ENCODE measurements at regions not wholly inside any gene's neighbourhood (a gene's known extent, or its start where the extent isn't known, plus 50 kb on each side); places are given as distances from the start of the nearest gene placed in this dataset.

DNA sequence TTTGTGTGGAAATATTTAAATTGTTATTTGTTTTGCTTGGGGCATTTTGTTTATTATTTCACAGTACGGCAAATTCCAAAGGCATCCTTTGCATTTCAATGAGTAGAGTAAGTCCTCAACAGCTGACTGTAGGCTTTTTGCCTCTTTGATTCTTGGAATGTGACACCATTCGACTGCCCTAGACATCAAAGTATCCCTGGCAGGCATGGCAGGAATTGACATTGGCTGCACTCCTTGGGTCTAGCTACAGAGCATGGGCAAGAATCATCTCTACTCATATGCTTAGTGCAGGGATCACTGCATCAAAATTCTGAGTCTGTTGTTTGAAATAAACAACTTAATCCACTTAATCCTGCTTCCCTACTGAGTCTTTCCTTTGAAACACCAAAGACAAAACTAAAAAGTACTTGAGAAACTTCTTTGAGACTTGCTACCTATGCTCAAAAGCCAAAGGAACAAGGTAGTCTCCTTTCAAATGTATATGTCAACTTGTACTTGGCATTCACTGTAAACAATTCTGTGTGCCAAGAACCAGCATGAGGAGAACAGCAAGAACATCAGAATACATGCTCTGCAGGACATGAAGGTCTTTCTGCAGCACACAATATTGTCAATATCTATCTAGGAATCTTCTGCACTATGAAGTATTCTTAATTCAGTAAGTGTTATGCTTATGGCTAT lies 1569.0 kb upstream of the FLRT2 start:
- Histone ChIP-seq H3K27ac (no peak overlapping the region), H3K9me3 (ENCODE audit: low read depth) (no peaks in the 10 kb centered on the region), H4K20me1 (ENCODE audit: insufficient read depth, poor library complexity, severe bottlenecking) (no peaks in the 10 kb centered on the region), H2AFZ (no peak overlapping the region), H3K36me3 (replicated peaks; ENCODE audit: insufficient read depth, low read depth) (no peaks in the 10 kb centered on the region), H3K4me3 (no peak overlapping the region), H3K9me2 (replicated peaks; ENCODE audit: insufficient read depth) (no peaks in the 10 kb centered on the region), H3K27me3 (no peaks in the 10 kb centered on the region), H3K4me1 (ENCODE audit: insufficient read depth) (no peaks in the 10 kb centered on the region), H3K79me2 (no peaks in the 10 kb centered on the region), H3K4me2 (no peak overlapping the region)
- 50% methylated on average over 2 of the region's 2 CpGs for WGBS (ENCODE audit: low lambda C conversion rate, missing lambda C conversion rate)
- no peak for DNase-seq (ENCODE audit: low spot score)
- no peak for TF ChIP-seq EZH2 (IDR thresholded peaks at IDR 0.05; ENCODE audit: borderline replicate concordance)
- TF ChIP-seq EZH2phosphoT487 (IDR thresholded peaks at IDR 0.05; ENCODE audit: low read depth, severe bottlenecking, unreplicated experiment) = no peak
- no peak for TF ChIP-seq CTCF (IDR thresholded peaks at IDR 0.05; ENCODE audit: poor library complexity)

DNA sequence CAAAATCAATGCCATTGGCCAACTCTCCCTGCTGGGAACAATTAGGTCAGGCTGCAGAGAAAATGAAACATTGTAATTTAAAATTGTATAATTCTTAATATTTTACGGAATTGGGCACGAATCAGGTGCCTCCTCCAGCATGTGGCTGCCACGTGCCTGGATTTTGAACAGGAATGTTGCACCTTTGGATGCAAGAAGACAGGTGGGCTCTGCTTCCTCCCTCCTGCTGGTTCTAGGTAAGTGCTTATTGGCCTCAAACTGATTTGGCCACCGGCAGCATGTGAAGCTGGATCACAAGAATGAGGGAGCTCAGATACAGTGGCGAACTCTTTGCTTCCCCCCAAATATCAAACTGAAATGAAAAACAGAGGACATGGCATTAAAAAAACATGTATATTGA lies 1559.9 kb upstream of the FLRT2 start:
- no peak overlapping the region for H2AFZ ChIP-seq
- 87% methylated on average over 5 of the region's 5 CpGs for WGBS (ENCODE audit: low lambda C conversion rate, missing lambda C conversion rate)

GRCh38 chr14:83972631-83973030 lies 1557.3 kb upstream of the FLRT2 start:
- Histone ChIP-seq H3K9me2 (replicated peaks; ENCODE audit: insufficient read depth) (no peaks in the 10 kb centered on the region), H3K9me3 (ENCODE audit: low read depth) (no peaks in the 10 kb centered on the region), H3K4me1 (ENCODE audit: insufficient read depth) (peaks cover 20% of the 10 kb centered on the region), H4K20me1 (ENCODE audit: insufficient read depth, poor library complexity, severe bottlenecking) (no peaks in the 10 kb centered on the region), H3K27me3 (no peaks in the 10 kb centered on the region), H2AFZ (no peak overlapping the region), H3K4me3 (no peak overlapping the region), H3K36me3 (replicated peaks; ENCODE audit: insufficient read depth, low read depth) (no peaks in the 10 kb centered on the region), H3K27ac (no peak overlapping the region), H3K79me2 (no peaks in the 10 kb centered on the region), H3K4me2 (no peak overlapping the region)
- WGBS (ENCODE audit: low lambda C conversion rate, missing lambda C conversion rate) = 93% methylated on average over 3 of the region's 3 CpGs
- no peak for DNase-seq (ENCODE audit: low spot score)
- TF ChIP-seq EZH2phosphoT487 (IDR thresholded peaks at IDR 0.05; ENCODE audit: low read depth, severe bottlenecking, unreplicated experiment) (no peak), CTCF (IDR thresholded peaks at IDR 0.05; ENCODE audit: poor library complexity) (no peak), EZH2 (IDR thresholded peaks at IDR 0.05; ENCODE audit: borderline replicate concordance) (no peak)

More for the DNA sequence above, 1559.9 kb upstream of the FLRT2 start:
- Histone ChIP-seq H3K4me1 (ENCODE audit: insufficient read depth) (peaks cover 5% of the 10 kb centered on the region), H3K27ac (no peak overlapping the region), H3K4me2 (no peak overlapping the region), H3K9me2 (replicated peaks; ENCODE audit: insufficient read depth) (no peaks in the 10 kb centered on the region), H3K79me2 (no peaks in the 10 kb centered on the region), H3K27me3 (no peaks in the 10 kb centered on the region), H4K20me1 (ENCODE audit: insufficient read depth, poor library complexity, severe bottlenecking) (no peaks in the 10 kb centered on the region), H3K36me3 (replicated peaks; ENCODE audit: insufficient read depth, low read depth) (no peaks in the 10 kb centered on the region), H3K4me3 (no peak overlapping the region), H3K9me3 (ENCODE audit: low read depth) (no peaks in the 10 kb centered on the region)
- DNase-seq (ENCODE audit: low spot score) = no peak
- TF ChIP-seq CTCF (IDR thresholded peaks at IDR 0.05; ENCODE audit: poor library complexity) (no peak), EZH2phosphoT487 (IDR thresholded peaks at IDR 0.05; ENCODE audit: low read depth, severe bottlenecking, unreplicated experiment) (no peak), EZH2 (IDR thresholded peaks at IDR 0.05; ENCODE audit: borderline replicate concordance) (no peak)
